Ovary (tissue), 7 donors: ENCODE measurements at regions not wholly inside any gene's neighbourhood (a gene's known extent, or its start where the extent isn't known, plus 50 kb on each side); places are given as distances from the start of the nearest gene placed in this dataset.

Experiments
- DNase-seq, 5 donors: peaks; one replicate each; pipeline ENCODE4 v3.0.0-alpha.2; 2019 to 2020
- H3K27ac ChIP-seq, 2 donors: fragments of 200-600 bp; one replicate each; pipeline versions ENCODE4 v1.5.1 to v1.8.0; 2019 to 2022
- H3K27me3 ChIP-seq: fragments of 200-600 bp; one replicate; pipeline ENCODE4 v1.8.0; 2022
- H3K36me3 ChIP-seq: fragments of 200-600 bp; sonication (generic); one replicate; pipeline ENCODE4 v1.5.1; 2019
- H3K4me1 ChIP-seq: one replicate; pipeline ENCODE4 v1.8.1; 2013; ENCODE audit warnings: mild to moderate bottlenecking, moderate library complexity; ENCODE audit not compliant: insufficient read depth
- H3K4me3 ChIP-seq: fragments of 200-600 bp; sonication (generic); one replicate; pipeline ENCODE4 v1.5.1; 2017
- H3K9me3 ChIP-seq, 2 donors: fragments of 200-600 bp in 1 of 2; sonication (generic) in 1 of 2; one replicate each; pipeline versions ENCODE4 v1.5.1 to v1.8.1; 2013 to 2019; ENCODE audit warnings: mild to moderate bottlenecking in 1 of 2, moderate library complexity in 1 of 2
- EP300 ChIP-seq: sonication (generic); formaldehyde crosslinking; IDR thresholded peaks from one replicate; pipeline ENCODE4 v1.6.1; 2017; ENCODE audit warnings: antibody characterized with exemption
- POLR2A ChIP-seq: fragments of 450-650 bp; IDR thresholded peaks from one replicate; pipeline ENCODE4 v1.6.1; 2017; ENCODE audit warnings: antibody characterized with exemption, mild to moderate bottlenecking, moderate library complexity
- WGBS, 3 donors: extraction: QIAGEN DNeasy Blood & Tissue Kit in 1 of 3; methylation state at CpG; one replicate each; pipeline versions ENCODE4 v1.1.5 to v1.1.7; 2013 to 2017; 5-methylcytosine and 5-hydroxymethylcytosine counted together
- intact Hi-C, 4 donors: fragments of 100-400 bp; cut with DNase I; formaldehyde crosslinking; loops; one replicate each; pipeline versions ENCODE4 v1.11.0 to v1.15.1; 2022 to 2023
- TF ChIP-seq, protein P1 (sequence below), 3 donors: fragments of 450-650 bp in 2 of 3; fragments of 200-600 bp in 1 of 3; IDR thresholded peaks; one replicate each; pipeline versions ENCODE4 v1.5.1 to v1.8.0; 2016 to 2022; ENCODE audit warnings: antibody characterized with exemption in 3 of 3, mild to moderate bottlenecking in 1 of 3
- donor health status: DM: no; HTN: no; CAD: no; lungs with moderate emphysema.
- donor health status: DM: no; HTN: no; CAD: no.
- donor health status: Bipolar disorder and iron deficiency.
- donor health status: DM: no; HTN: no; CAD: no.
- donor health status: DM: yes; HTN: yes; CAD: no.

DNA sequence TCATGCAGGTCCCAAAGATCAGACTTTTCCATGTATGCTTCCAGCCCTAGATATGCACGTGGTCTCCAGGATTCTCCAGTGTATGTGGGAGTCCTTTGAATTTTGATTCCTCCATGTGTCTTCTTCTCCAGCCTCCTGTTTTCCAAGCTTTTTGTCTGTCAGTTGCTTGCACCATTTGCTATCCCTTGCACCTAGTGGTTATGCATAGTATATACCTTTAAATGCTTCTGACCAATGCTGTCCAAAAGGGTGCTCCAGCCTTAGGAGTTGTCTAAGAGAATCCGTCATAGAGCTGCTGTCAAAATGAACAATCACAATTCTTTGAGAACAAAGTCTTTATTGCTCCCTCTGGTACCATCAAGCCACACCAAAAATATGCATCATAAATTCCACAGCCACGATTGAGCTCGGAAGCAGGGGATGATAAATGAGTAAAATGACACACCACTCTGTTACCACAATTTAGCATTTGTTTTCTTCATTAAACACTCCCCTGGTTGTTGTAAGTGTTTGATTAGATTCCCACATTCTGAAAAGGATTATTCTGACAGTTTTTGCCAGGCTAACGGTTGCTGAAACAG, 706.2 kb upstream of the GJE1 start:
- WGBS, 3 donors: 74 to 81% (median 81%) methylated on average over 5 of the region's 5 CpGs
- H3K27ac ChIP-seq: no peak overlapping the region
- H3K27me3 ChIP-seq: no peaks in the 10 kb centered on the region
- DNase-seq: no peak
- intact Hi-C loops: no loop called here
- H3K36me3 ChIP-seq: no peaks in the 10 kb centered on the region
- no peaks in the 10 kb centered on the region for H3K9me3 ChIP-seq
- TF ChIP-seq, protein P1, sequence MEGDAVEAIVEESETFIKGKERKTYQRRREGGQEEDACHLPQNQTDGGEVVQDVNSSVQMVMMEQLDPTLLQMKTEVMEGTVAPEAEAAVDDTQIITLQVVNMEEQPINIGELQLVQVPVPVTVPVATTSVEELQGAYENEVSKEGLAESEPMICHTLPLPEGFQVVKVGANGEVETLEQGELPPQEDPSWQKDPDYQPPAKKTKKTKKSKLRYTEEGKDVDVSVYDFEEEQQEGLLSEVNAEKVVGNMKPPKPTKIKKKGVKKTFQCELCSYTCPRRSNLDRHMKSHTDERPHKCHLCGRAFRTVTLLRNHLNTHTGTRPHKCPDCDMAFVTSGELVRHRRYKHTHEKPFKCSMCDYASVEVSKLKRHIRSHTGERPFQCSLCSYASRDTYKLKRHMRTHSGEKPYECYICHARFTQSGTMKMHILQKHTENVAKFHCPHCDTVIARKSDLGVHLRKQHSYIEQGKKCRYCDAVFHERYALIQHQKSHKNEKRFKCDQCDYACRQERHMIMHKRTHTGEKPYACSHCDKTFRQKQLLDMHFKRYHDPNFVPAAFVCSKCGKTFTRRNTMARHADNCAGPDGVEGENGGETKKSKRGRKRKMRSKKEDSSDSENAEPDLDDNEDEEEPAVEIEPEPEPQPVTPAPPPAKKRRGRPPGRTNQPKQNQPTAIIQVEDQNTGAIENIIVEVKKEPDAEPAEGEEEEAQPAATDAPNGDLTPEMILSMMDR (IDR thresholded peaks at IDR 0.05): no peak
- no peak for TF ChIP-seq POLR2A
- TF ChIP-seq EP300: no peak
- no peaks in the 10 kb centered on the region for H3K4me1 ChIP-seq
- no peak overlapping the region for H3K4me3 ChIP-seq

DNA sequence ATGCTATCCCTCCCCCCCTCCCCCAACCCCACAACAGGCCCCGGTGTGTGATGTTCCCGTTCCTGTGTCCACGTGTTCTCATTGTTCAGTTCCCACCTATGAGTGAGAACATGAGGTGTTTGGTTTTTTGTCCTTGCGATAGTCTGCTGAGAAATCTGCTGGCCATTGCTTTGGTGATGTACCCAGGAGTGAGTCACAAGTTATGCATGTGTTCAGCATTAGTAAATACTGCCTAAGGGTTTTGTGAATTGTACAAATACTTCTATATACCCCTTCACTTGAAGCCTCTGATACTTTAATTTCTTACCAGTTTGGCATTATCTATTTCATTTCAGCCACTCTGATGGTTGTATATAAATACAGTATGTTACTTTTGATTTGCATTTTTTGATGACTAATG, 711.3 kb upstream of the GJE1 start:
- no peaks in the 10 kb centered on the region for H3K27me3 ChIP-seq
- DNase-seq: no peak
- H3K27ac ChIP-seq: no peak overlapping the region
- H3K9me3 ChIP-seq: no peaks in the 10 kb centered on the region
- WGBS, 3 donors: 88 to 89% (median 89%) methylated on average over 4 of the region's 4 CpGs
- H3K4me1 ChIP-seq: no peaks in the 10 kb centered on the region
- H3K36me3 ChIP-seq: no peaks in the 10 kb centered on the region
- no peak for TF ChIP-seq POLR2A
- no peak for TF ChIP-seq EP300
- TF ChIP-seq, protein P1 (IDR thresholded peaks at IDR 0.05): no peak
- no peak overlapping the region for H3K4me3 ChIP-seq
- intact Hi-C loops: no loop called here

DNA sequence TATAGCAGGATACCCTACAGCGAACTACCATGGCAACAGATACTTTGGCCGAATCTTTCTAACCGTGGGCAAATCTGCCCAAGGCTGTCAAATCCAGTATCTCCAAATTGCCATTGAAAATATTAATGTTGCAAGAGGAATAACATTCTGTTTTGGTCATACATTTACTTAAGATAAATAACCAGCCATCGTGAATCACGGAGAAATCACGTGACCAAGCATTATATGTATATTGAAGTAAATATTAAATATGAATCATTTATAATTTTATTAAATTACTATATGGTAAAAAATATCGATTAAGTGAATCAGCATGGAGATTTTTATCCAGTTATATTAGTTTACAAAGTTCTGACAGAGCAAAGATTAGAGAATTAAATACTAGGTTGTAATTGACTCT, 714.6 kb upstream of the GJE1 start:
- no peak overlapping the region for H3K27ac ChIP-seq
- H3K9me3 ChIP-seq: no peaks in the 10 kb centered on the region
- no peaks in the 10 kb centered on the region for H3K36me3 ChIP-seq
- no peaks in the 10 kb centered on the region for H3K4me1 ChIP-seq
- TF ChIP-seq, protein P1 (IDR thresholded peaks at IDR 0.05): no peak
- TF ChIP-seq POLR2A: no peak
- no peak for TF ChIP-seq EP300
- intact Hi-C loops: no loop called here
- no peak overlapping the region for H3K4me3 ChIP-seq
- no peaks in the 10 kb centered on the region for H3K27me3 ChIP-seq
- no peak for DNase-seq
- WGBS, 3 donors: 93 to 95% (median 95%) methylated on average over 7 of the region's 7 CpGs

DNA sequence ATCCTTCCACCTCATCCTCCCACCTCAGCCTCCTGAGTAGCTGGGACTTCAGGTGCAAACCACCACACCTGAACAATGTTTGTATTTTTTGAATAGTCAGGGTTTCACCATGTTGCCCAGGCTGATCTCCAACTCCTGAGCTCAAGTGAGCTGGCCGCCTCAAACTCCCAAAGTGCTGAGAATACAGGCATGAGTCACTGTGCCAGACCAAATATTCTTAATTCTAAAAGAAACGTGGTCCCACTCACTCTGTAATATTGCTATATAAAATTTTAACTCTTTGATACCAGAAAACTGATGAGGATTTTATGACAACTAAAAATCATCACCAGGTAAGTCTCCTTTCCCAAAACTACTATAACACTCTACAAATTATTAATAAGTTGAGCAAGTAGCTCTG, 716.8 kb upstream of the GJE1 start:
- Histone ChIP-seq H3K4me3 (no peak overlapping the region), H3K27me3 (no peaks in the 10 kb centered on the region), H3K27ac (no peak overlapping the region), H3K9me3 (no peaks in the 10 kb centered on the region), H3K4me1 (no peaks in the 10 kb centered on the region), H3K36me3 (no peaks in the 10 kb centered on the region)
- WGBS, 3 donors: 27 to 48% (median 46%) methylated on average over 2 of the region's 2 CpGs
- intact Hi-C loops: no loop called here
- TF ChIP-seq, protein P1 (IDR thresholded peaks at IDR 0.05): no peak
- no peak for TF ChIP-seq EP300
- TF ChIP-seq POLR2A: no peak
- no peak for DNase-seq
